ENCODE measurements at regions not wholly inside any gene's neighbourhood (a gene's known extent, or its start where the extent isn't known, plus 50 kb on each side); places are given as distances from the start of the nearest gene placed in this dataset.

- H3K79me1 ChIP-seq (ENCODE audit: low read depth, low read length), result no peaks in the 10 kb centered on the region
- no peak overlapping the region for H3K4me3 ChIP-seq (ENCODE audit: extremely low read depth in 1 of 4, insufficient read depth in 2 of 4, low read depth in 3 of 4, low read length in 4 of 4)
- no peak overlapping the region for H3K18ac ChIP-seq (ENCODE audit: extremely low read depth, low read length)
- no peak overlapping the region for H4K5ac ChIP-seq (ENCODE audit: insufficient read length, low read depth, low read length)
- no peak overlapping the region for H2BK120ac ChIP-seq (replicated peaks; ENCODE audit: low read depth, low read length)
- no peak overlapping the region for H2AK5ac ChIP-seq (ENCODE audit: low read depth, low read length)
- H3K36me3 ChIP-seq (ENCODE audit: control insufficient read depth in 2 of 4, insufficient read depth in 4 of 4, low read length in 3 of 4), result no peaks in the 10 kb centered on the region
- H3K9me3 ChIP-seq (ENCODE audit: insufficient read depth in 2 of 2, low read depth in 1 of 2, low read length in 1 of 2), result no peaks in the 10 kb centered on the region
- H2BK15ac ChIP-seq (ENCODE audit: low read length), result no peak overlapping the region
- no peak overlapping the region for H3K4me2 ChIP-seq (ENCODE audit: insufficient read depth in 1 of 2, low read depth in 2 of 2, low read length in 2 of 2)
- 90% methylated on average over 1 of the region's 1 CpG; no CpG with 5 or more reads in 1 of the 2 experiments for WGBS, 2 experiments (ENCODE audit: extremely low coverage in 1 of 2, insufficient coverage in 1 of 2, insufficient read length in 1 of 2, insufficient replicate concordance in 2 of 2, low coverage in 1 of 2, low lambda C conversion rate in 2 of 2, missing lambda C conversion rate in 1 of 2)
- no peak overlapping the region for H3K23ac ChIP-seq (ENCODE audit: insufficient read length)
- no peak overlapping the region for H2BK12ac ChIP-seq (ENCODE audit: low read depth, low read length)
- no peak overlapping the region for H3K14ac ChIP-seq (ENCODE audit: insufficient read length)
- H2AFZ ChIP-seq (ENCODE audit: low read length), result no peak overlapping the region
- no peaks in the 10 kb centered on the region for H3K79me2 ChIP-seq (ENCODE audit: control insufficient read depth in 1 of 2, insufficient read depth in 2 of 2, low read length in 2 of 2)
- H4K8ac ChIP-seq (ENCODE audit: extremely low read depth, insufficient read depth, low read length), result no peak overlapping the region
- H4K20me1 ChIP-seq (replicated peaks in 1 of 2; ENCODE audit: control insufficient read depth in 1 of 2, insufficient read depth in 2 of 2, low read length in 2 of 2), result no peaks in the 10 kb centered on the region
- no peak overlapping the region for H3K4ac ChIP-seq (replicated peaks; ENCODE audit: insufficient read length, low read depth, low read length)
- DNase-seq (ENCODE audit: low read depth in 1 of 2, low spot score in 2 of 2), result no peak
- no peak overlapping the region for H2BK20ac ChIP-seq (ENCODE audit: low read length)
- no peaks in the 10 kb centered on the region; the same call in 1 of the 2 replicates for H3K23me2 ChIP-seq (ENCODE audit: low read depth, low read length)
- H2BK5ac ChIP-seq (ENCODE audit: low read depth, low read length), result no peak overlapping the region
- ChIA-PET POLR2A (ENCODE audit: partially characterized antibody) (no interaction called here), CTCF (ENCODE audit: partially characterized antibody) (interaction anchor here (0.7 to 1.4 kb wide), 2 partner anchors 18 to 30 kb away, joined by 3 to 5 read pairs; no protein-coding TSS in a partner anchor)
- FAIRE-seq, result no peak
- H3K4me1 ChIP-seq (replicated peaks in 1 of 4; ENCODE audit: control insufficient read depth in 3 of 4, insufficient read depth in 4 of 4, low read length in 3 of 4), result no peaks in the 10 kb centered on the region
- no peak overlapping the region for H3K56ac ChIP-seq (replicated peaks; ENCODE audit: insufficient read length, low read depth, low read length)
- H4K91ac ChIP-seq (replicated peaks; ENCODE audit: insufficient read length, low read length), result no peak overlapping the region
- H3K27me3 ChIP-seq (replicated peaks in 1 of 4; ENCODE audit: control insufficient read depth in 3 of 4, extremely low read depth in 1 of 4, insufficient read depth in 3 of 4, low read length in 3 of 4), result no peaks in the 10 kb centered on the region
- no peak overlapping the region for H3K9ac ChIP-seq (replicated peaks in 1 of 4; ENCODE audit: extremely low read depth in 1 of 4, low read depth in 3 of 4, low read length in 3 of 4)
- H3K27ac ChIP-seq (ENCODE audit: low read depth, low read length), result no peak overlapping the region
- TF ChIP-seq KDM5A (IDR thresholded peaks at IDR 0.05; ENCODE audit: low read length) (no peak), CREB1 (IDR thresholded peaks at IDR 0.05) (no peak), SP4 (IDR thresholded peaks at IDR 0.05; ENCODE audit: low read length) (no peak), RAD21 (IDR thresholded peaks at IDR 0.05 in 1 of 2, conservative IDR thresholded peaks at IDR 0.05 in 1 of 2; ENCODE audit: low read depth in 2 of 2, low read length in 2 of 2) (no peak), CHD2 (IDR thresholded peaks at IDR 0.05; ENCODE audit: low read length) (no peak), SP2 (IDR thresholded peaks at IDR 0.05; ENCODE audit: low read length) (no peak), JUN (IDR thresholded peaks at IDR 0.05; ENCODE audit: low read depth, low read length) (no peak), POU5F1 (IDR thresholded peaks at IDR 0.05; ENCODE audit: low read depth, low read length) (no peak), NANOG (IDR thresholded peaks at IDR 0.05; ENCODE audit: insufficient read depth, low read depth, low read length, poor library complexity, severe bottlenecking) (no peak), KDM1A (IDR thresholded peaks at IDR 0.05; ENCODE audit: borderline replicate concordance, low read length) (no peak), HDAC2 (IDR thresholded peaks at IDR 0.05; ENCODE audit: borderline replicate concordance in 1 of 2, low read depth in 2 of 2, low read length in 2 of 2) (no peak), MAFK (IDR thresholded peaks at IDR 0.05; ENCODE audit: low read depth, low read length) (no peak), SIRT6 (IDR thresholded peaks at IDR 0.05; ENCODE audit: low read length) (no peak), POLR2A (IDR thresholded peaks at IDR 0.05; ENCODE audit: control extremely low read depth in 1 of 2, low read depth in 2 of 2, low read length in 2 of 2) (no peak), EP300 (IDR thresholded peaks at IDR 0.05; ENCODE audit: borderline replicate concordance in 1 of 2, low read depth in 2 of 2, low read length in 2 of 2) (no peak)
These were observed 404.9 kb downstream of the PCDH7 start for GRCh38 chr4:31125061-31125460.
